GM19455 (cell line): ENCODE measurements at regions not wholly inside any gene's neighbourhood (a gene's known extent, or its start where the extent isn't known, plus 50 kb on each side); places are given as distances from the start of the nearest gene placed in this dataset.

Experiments used
- ATAC-seq: cut with Tn5 transposase; IDR thresholded peaks from one replicate; pipeline ENCODE4 v1.9.1; 2021; ENCODE audit not compliant: unreplicated experiment

DNA sequence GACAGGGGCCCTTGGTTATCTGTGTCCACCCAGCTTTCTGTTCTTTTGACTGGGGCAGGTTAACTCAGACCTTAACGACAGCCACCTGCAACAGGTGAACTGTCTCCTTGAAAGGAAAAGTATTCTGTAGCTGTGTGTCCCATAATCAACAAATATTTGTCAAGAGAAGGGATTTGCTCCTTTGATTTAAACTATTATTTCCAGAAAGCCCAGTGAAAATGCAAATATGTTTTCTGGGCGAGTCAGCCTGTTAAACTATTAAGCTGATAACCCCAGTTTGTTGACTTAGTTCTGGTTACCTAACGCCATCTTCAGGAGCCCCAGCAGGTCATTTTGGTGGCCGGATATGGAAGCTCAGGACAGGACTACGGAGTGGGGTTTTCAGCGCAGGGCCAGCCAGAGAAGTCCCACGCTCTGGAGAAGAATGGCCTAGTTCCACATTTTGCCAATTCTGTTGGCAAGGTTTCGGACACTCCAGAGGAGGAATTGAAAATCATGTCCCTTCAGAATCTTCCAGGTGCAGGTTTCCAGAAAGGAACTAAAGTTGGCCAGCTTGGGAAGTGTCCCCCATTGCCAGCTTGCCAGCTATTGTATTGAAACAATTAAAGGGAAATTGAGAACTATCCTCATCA lies 54.5 kb downstream of the ADRA2A start:
- no peak for ATAC-seq

DNA sequence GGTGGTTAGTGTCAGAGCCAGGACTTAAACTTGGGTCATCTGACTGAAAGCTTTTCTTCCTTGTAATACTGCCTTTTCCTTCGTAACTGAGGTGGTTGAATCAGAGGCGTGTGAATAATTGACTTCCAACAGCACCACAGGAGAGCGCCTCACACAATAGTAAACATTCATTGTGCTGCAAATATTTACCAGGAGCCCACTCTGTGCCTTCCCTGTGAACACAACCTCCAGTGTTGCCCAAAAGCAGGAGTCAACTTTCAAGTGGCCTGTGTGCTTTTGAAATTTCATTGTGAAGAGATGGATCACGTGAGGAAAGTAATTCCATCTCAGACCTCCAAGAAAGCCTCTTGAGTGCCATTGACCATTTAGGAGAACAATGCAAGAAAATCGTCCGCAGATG lies 60.2 kb downstream of the ADRA2A start:
- no peak for ATAC-seq

DNA sequence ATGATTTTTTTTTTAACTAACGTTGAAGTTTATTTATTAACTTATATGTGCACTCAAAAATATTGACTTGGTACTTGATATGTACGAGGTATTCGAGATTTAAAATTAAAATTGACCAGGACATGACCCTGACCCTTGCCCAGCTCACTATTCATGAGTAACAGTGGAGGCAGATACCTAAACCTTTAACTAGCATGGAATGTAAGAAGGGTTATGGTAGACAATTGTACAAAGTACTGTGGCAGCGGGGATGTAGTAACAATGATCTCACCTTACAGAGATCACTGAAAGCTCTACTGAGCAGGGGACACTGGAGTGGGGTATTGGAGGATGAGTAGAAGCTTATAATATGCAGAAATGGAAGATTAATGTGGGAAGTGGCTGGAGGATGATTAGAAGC lies 60.8 kb downstream of the ADRA2A start:
- no peak for ATAC-seq

DNA sequence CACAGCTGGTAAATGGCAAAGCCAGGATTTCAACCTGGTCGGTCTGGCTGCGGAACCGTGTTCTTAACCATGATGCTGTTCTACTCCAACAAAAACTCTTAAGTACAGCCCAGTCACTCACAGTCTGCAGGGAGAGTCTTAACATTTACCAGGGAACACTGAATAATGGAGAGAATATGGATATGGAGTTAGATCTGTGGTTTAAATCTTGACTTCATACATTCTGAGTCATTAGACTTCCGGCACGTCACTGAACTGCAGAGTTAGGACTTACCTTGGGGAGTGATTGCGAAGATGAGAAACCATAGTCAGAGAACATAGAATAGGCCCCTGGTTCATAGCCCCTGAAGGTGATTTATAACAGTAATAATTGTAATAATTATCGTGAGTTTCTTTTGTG lies 61.7 kb downstream of the ADRA2A start:
- ATAC-seq, result no peak

DNA sequence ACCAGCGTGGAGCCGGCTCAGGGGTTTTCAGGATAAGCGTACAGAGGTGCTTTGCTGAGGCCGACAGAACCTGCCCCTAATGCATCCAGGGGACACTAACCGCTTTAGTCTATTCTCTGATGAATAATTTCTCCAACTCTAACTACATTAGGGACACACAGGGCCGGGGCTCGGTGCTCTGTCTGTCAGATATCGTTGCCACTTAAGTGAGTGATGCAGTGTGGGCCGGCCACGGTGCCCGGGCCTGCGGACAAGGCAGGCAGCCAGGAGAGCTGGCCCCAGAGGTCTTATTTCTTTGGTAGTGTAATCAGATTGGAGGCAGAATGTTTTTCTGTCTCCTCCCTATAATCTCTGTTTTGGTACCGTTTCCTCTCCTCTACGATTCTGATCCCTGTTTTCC lies 62.7 kb downstream of the ADRA2A start:
- ATAC-seq, result no peak

DNA sequence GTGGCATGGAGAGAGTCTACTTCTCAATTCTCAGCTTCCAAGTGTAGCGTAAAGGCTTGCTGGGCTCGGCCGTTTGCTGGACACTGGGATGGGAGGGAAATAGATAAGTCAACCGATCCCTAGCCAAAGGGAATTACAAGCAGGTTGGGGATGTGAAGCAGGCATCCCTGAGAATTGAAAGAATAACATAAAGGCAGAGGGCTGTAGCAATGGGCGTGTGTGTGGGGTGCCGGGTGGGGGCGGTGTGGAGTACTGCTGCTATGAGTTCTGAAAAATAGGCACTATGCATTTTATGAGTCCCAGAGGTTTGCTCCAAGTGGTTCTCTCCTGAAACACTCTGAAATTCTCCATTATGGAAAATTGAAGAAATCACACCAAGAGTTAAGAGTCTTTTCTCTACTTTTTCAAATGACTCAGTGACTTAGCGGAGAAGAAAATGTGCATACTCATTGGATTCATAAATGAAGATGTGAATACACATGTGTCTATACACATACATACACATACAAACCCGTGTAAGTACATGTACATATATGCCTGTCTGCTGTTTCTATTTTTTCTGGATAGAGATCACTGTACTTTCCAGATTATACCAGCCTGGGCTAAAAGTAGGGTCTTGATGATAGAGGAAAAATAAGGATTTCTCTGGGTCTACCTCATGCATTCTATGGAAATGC lies 65.4 kb downstream of the ADRA2A start:
- no peak for ATAC-seq

DNA sequence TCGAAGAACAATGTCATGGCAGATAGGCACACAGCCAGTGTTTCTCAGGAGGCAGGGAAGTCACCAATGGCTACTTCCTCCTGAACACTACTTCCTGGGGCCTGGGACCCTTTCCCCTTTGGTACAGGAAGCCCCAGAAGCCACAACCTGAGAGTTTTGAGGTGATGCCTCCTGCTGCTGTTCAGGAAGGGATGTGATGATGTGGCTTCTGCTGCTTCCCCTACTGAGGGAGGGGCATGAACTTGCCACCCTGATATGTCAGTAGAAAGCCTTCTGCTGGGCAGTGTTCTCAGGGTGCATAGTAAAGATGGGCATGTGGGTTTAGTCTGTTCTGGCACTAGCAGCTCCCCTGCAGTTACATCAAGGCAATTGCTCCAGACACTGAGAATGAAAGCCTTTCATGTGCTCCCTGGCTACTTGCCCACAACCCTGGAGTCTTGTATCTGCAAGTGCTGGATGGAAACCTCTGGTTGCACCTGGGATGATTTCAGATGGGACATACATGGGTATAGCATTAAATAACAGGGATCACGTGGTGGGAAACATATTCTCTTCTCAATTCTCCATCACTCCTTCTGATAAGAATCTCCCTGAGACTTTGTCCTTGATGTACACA lies 69.3 kb downstream of the ADRA2A start:
- ATAC-seq, result no peak

DNA sequence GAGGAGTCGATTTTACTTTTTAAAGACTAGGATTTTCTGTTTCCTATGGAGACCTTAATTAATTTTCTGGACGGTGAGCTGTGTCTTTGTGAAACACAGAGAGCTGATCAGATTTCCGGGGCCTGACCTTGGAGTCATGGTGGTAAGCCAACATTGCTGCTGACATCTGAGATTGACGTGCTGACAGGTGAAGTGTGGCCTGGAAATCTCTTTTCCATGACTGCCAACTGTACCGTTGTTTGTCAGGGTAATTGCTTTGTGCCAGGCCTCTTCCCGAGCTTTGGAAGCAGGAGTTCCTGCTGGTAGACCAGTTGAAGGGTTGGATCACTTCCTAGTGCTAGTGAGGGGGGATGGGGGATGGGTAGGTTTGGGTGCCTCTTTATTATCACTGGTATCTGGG lies 71.2 kb downstream of the ADRA2A start:
- no peak for ATAC-seq

DNA sequence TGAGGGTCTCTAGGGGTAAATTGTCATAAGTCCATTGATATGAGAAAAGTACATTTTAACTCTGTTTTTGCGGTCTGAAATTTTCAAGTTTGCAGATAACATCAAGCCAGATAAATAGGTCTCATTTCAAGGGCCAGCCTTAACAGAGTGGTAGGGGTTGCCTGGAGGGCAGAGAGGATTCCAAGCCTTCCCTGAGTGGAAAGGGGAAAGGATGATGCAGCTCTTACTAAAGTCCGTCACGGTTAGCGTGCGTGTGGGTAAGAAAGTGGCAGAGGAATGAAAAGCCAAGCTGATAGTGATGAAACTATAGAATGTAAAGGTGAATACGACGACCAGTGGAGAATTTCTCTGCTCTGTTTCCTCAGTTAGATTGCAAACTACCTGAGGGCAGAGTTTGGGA lies 71.6 kb downstream of the ADRA2A start:
- no peak for ATAC-seq

DNA sequence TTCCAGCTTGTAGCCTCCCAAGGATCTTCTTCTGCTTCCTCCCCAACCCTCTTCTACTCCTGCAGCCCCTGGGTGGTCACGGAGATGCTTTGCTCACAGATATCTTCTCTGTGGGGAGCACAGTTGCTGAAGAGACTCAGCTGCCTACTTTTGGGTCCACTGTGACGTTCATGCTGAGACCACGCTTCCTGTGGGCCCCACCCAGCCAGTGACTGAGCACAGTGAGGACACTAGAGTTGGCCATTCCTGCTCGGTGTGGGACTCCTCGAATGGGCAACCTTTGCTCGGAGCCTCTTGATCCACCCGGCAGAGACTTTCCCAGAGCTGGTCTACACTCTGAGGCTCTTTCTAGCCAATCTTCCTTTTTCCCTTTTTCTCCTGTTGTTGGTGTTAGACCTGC lies 73.9 kb downstream of the ADRA2A start:
- no peak for ATAC-seq

DNA sequence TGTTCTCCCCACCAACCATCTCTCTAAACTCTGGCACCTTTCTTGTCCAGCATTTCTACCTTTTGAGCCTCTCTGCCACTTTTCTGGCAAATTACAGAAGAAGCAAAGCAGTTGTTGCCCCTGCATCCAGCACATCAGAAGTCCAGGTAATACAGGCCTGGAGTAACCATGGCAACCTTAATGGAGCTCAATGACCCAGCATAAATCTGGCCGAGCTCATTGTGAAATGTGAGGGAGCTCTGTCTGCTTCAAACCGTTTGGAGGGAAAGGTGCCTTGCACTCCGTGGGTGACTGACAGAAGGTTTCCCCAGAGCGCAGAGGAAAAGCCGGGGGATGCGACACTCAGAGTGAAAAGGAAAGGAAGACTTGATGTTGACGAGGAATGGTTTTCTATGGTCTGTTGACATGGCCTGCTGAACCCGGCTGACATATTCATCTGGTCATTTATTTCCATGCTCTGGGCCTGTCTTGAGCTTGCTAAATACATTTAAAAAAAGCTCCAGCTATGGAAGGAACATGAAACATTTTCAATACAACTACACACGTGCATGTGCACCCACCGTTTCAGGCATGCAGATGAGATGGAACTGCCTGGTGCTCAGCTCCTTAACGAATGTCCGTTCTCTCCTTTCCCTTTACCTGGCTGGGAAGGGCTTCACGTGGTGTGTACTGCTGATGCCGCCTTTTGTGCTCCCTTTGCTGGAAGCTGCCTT lies 74.9 kb downstream of the ADRA2A start:
- no peak for ATAC-seq

DNA sequence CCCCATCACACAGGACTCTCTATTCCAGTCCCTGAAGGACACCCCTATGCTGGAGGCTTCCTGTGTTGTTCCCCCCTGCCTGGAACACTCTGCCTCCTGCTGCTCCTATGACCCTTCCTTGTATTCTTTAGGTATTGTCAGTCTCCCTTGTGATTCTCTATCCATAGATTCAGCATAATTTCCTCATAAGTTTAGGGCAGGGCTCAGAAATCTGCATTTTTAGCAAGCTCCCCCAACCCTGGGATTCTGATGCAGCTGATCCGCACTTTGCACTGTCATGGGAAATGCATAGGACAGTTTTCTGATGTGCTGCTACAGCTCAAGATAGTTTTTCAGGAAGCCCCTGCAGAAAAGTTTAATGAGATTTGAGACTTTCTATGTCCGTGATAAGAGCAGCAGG lies 79.9 kb downstream of the ADRA2A start:
- ATAC-seq, result no peak

DNA sequence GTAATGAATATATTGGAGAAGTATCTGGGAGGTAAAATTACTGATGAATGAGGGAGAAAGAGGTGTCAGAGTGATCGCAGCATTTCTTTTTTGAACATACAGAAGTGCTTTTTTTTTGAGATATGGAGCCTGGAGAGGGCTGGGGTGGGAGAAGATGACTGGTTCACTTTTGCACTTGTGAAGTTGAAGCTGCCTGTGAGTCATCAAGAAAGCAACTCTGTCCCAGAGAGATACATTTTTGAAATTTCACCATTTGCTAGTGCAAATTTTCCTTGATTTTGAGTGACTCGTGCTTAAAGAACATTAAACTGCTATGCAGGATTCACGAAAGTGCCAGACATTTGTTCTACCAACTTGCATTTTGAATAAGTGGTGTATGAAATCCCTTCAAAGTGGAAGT lies 81.8 kb downstream of the ADRA2A start:
- no peak for ATAC-seq

DNA sequence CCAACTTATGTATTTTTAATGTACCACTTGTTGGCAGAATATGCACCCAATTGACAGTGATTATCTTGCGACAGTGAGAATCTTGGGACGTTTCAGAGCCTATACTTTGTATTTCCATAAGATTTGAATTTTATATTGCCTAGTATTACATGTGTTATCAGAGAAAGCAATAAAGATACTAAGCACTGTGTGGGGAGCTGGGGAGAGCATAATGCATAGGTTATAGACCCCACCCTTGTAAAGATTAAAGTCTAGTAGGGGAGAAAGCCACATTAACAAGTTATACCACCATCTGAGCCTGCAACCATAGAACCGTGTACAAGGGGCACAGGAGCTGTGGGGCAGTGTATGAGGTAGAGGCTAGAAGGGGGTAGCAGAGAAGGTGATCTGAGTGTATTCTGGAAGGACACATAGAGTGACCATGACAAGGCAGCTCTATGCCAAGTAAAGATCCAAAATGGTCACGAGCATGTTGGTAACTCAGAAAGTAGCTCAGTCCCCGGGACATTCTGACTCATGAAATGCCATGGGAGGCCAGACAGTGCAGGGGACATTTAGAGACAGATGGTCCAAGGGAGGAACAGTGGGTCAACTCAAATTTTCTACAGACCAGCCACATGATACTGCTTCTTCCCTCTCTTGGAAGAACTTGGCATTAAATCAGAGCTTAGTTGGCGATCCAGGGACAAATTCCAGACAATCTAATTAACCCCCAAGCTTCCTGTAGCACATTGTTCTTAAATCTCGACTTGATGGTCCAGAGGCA lies 84.5 kb downstream of the ADRA2A start:
- ATAC-seq, result no peak

DNA sequence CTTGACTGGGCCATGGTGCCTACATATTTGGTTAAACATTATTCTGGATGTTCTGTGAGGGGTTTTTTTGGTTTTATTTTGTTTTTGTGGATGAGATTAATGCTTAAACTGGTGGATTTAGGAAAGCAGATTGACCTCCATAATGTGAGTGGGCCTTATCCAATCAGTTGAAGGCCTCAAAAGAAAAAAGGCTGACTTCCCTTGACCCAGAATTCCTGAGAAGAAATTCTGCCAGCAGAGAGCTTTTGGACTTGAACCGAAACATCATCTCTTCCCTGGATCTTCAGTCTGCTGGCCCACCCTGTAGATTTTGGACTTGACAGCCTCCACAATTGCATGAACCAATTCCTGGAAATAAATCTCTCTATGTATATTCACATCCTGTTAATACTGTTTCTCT lies 94.4 kb downstream of the ADRA2A start:
- no peak for ATAC-seq

DNA sequence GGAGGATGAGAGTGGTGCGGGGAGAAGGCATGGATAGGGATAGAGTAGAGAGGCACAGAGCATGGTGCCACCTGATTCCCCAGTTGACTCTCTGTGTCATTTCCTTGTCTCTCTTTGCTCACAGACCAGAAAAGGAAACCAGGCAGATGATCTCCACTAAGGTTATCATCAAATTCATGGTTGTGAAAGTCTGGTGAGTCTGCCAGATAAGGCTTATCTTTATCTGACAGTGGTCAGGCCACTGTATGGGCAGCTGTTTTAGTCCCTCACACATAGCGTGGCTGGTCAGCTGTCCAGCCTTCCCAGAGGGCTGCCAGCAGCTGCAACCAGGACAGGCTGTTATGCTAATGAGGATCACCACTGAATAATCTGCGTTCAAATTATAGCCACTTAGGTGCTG lies 99.0 kb downstream of the ADRA2A start:
- ATAC-seq, result no peak

DNA sequence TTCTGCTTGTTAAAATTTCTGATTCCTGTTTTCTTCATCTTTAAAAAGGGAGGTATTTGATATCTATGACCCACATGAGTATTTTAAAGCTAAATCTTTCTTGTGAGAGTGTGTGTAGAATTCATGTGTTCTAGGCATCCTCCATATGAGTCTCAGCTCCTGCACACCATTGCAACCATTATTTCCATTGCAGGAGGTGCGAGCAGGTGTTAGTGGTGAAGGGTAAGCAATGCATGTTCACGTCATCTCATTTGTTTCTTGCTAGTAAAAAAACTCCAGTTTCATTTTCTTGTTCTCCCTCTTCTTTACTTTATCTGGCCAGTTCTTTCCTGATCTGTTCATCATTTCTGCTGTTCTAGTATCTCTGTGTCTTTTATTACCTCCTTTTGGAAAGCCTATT lies 100.5 kb downstream of the ADRA2A start:
- no peak for ATAC-seq

DNA sequence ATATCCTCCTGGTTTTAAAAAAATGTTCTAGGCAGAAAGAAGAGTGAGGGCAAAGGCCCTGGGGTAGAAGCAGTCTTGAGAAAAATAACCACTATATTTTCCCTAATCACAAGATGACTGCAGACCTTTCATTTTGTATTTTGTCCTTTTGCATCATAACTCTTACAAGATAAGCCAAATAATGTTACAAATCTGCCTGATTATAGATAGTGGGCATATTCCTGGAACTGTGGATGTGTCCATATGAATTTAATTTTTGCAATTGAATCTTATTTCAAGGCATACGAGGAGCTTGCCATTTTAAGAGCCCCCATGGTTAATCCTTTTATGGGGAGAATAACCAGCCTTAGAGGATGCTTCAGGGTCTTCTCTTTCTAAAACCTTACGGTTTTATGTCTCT lies 102.7 kb downstream of the ADRA2A start:
- no peak for ATAC-seq

DNA sequence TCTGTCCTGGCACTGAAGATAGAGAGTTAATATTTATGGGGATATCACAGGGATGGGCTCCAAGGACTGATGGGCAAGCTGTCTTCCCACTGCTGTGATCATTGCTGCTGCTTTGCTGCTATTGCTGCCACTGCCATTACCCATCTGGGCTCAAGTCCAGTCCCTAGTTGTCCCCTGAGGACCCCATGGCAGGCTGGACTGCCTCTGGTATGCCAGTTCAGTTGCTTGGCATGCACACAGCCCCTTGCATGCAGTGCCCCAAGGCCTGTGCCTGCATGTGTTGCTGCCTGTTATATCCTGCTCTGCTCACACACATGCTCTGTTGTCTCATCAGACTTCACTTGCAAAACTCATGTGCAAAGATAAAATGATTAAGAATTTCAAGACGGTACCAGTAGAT lies 109.5 kb downstream of the ADRA2A start:
- ATAC-seq, result no peak

DNA sequence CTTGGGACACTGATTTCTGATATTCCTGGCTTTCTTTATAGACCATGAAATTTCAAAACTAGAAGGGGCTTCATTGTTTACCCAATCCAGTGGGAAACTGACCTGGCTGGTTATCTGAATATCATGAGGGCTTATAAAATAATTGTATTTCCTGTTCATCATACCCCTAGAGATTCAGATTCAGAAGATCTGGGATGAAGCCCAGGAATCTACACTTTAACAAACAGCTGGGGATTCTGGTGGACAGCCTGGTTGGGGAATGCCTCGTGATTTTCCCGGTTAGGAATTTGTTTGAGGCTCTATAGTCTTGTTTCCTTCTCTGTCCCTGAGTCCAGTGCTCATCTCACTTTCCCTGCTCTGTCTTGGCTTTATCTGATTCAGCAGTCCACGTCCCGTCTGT lies 110.3 kb downstream of the ADRA2A start:
- ATAC-seq, result no peak

DNA sequence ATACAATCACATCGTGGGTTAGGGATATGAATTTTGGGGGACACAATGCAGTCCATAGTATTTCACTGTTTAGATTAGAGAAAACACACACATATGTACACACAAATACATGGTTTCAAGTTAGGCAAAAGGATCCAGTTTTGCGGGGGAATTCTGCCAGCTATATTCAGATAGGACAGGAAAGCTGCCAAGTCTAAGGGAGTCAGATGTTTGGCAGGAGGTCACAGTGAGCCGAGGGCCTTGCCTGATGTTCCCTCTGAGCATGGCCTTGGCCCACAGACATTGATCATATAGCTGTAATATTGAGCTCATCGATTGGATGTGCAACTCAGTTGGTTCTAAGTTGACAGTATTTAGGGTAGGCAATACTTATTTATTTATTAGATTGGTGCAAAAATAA lies 122.8 kb downstream of the ADRA2A start:
- no peak for ATAC-seq
